GM19193 (cell line): ENCODE measurements at regions not wholly inside any gene's neighbourhood (a gene's known extent, or its start where the extent isn't known, plus 50 kb on each side); places are given as distances from the start of the nearest gene placed in this dataset.

Source experiments
- POLR2A ChIP-seq: IDR thresholded peaks from 4 replicates; pipeline ENCODE4 v1.6.1; 2011; ENCODE audit not compliant: insufficient read depth, insufficient read length; ENCODE audit errors: extremely low read depth

- no peak for TF ChIP-seq POLR2A
Measured at GRCh38 chr10:3654980-3655379, 130.0 kb downstream of the KLF6 start.

GRCh38 chr10:3654496-3654895 lies 130.5 kb downstream of the KLF6 start:
- TF ChIP-seq POLR2A = no peak

- no peak for TF ChIP-seq POLR2A
Measured at GRCh38 chr10:3652886-3653285, 132.1 kb downstream of the KLF6 start.

- no peak for TF ChIP-seq POLR2A
Measured at GRCh38 chr10:3651969-3652653, 132.9 kb downstream of the KLF6 start.

- no peak for TF ChIP-seq POLR2A
Measured at GRCh38 chr10:3648576-3648975, 136.4 kb downstream of the KLF6 start.

GRCh38 chr10:3648170-3648569 lies 136.8 kb downstream of the KLF6 start:
- no peak for TF ChIP-seq POLR2A

GRCh38 chr10:3647074-3647473 lies 137.9 kb downstream of the KLF6 start:
- TF ChIP-seq POLR2A = no peak

- no peak for TF ChIP-seq POLR2A
Measured at GRCh38 chr10:3645406-3645805, 139.6 kb downstream of the KLF6 start.

- no peak for TF ChIP-seq POLR2A
Measured at GRCh38 chr10:3640816-3641215, 144.2 kb downstream of the KLF6 start.

- no peak for TF ChIP-seq POLR2A
Measured at GRCh38 chr10:3639546-3639945, 145.5 kb downstream of the KLF6 start.

- no peak for TF ChIP-seq POLR2A
Measured at GRCh38 chr10:3636356-3637181, 148.4 kb downstream of the KLF6 start.

GRCh38 chr10:3635697-3636096 lies 149.3 kb downstream of the KLF6 start:
- TF ChIP-seq POLR2A = no peak

GRCh38 chr10:3635211-3635671 lies 149.8 kb downstream of the KLF6 start:
- TF ChIP-seq POLR2A = no peak

- TF ChIP-seq POLR2A = no peak
Measured at GRCh38 chr10:3631701-3632330, 153.2 kb downstream of the KLF6 start.

GRCh38 chr10:3631291-3631690 lies 153.7 kb downstream of the KLF6 start:
- TF ChIP-seq POLR2A = no peak

GRCh38 chr10:3625959-3626751 lies 158.9 kb downstream of the KLF6 start:
- no peak for TF ChIP-seq POLR2A

- no peak for TF ChIP-seq POLR2A
Measured at GRCh38 chr10:3624367-3624766, 160.6 kb downstream of the KLF6 start.
